GM21723 (cell line): ENCODE measurements at regions not wholly inside any gene's neighbourhood (a gene's known extent, or its start where the extent isn't known, plus 50 kb on each side); places are given as distances from the start of the nearest gene placed in this dataset.
A peak's percentile ranks its signal among the peaks of the same experiment; 100 is the strongest.

Experiments used
- ATAC-seq: cut with Tn5 transposase; IDR thresholded peaks from one replicate; pipeline ENCODE4 v1.9.1; 2021; ENCODE audit warnings: mild to moderate bottlenecking, moderate library complexity; ENCODE audit not compliant: unreplicated experiment

DNA sequence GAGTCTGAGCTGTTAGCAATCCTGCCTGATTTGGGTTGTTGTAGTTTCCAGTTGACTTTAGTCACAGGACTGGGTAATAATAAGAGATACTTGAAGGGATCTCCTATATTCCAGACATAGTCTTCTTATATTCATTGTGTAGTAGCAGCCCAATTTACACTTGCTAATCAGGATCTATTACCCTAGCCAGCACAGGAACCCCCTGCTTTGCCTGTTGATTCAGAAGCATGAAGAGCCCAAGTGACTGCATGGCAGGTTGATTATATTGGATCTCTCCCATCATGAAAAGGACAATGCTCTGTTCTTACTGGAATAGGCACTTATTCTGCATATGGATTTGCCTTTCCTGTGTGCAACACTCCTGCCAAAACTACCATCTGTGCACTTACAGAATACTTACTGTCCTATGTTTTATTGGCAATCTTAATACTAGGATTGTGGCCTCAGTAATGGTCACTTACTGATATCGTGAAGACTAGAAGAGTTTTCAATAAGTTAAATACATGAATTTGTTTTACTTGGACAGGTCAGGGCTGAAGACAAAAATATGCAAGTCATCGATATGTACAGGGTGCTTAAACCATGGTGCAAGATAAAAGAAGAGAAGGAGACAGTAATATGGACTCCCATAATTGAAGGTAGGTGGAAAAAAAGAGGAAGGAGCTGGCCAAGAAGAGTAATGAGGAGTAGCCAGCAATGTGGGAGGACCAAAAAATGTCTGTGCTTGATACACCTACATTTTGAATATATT lies 304.1 kb downstream of the MCTP2 start:
- no peak for ATAC-seq

- no peak for ATAC-seq
Measured at GRCh38 chr15:94536549-94536948, 305.2 kb downstream of the MCTP2 start.

DNA sequence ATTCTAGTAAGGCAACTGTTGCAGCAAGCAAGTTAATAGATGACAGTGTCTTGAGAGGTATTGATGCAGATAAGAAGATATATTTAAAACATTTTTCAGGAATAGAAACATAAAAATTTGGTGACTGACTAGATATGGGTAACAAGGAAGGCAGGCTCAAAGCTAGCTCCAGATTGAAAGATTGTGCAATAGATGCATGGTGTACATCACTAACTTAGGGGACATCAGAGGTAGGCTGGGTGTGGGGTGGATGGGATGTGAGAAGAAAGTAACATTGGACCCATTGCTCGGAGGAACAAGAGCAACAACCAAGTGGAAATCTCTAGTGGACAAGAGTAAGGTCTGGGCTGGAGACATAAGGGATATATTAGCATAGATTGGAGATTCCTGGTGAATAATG lies 306.9 kb downstream of the MCTP2 start:
- no peak for ATAC-seq

DNA sequence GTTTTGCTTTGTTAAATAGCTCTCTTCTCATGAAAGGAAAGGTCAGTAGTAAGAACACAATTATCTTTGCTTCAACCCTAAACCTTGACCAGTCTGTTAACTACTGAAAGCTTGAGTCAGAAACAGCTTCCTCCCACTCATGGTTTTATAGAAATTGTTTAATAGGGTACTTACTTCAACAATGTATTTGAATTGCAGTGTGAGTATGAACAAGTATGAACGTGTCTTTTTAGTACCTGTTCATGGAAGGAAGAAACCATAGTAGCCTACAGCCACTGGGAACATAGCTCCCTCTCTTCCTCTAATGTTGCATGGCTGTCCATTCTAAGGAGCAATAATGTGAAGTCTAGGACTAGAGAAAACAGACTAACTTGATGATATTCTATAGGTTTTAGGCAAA lies 311.0 kb downstream of the MCTP2 start:
- ATAC-seq, result no peak

DNA sequence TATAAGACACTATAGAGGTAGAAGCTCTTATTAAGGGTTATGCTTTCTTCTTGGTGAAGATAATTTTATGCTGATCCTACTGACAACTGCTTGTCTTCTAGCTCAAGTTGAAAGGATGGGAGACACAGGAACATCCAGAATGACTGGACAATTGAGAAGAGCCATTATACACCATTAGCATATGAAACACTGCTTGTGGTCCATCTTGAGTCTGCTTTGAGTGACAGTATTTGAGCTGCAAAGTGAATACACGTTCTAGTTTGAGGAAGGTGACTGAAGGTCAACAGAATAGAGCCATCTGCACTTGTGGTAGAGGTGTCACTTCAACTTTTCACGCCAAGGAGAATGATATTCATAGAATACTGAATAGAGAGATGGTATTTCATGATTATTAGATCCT lies 315.4 kb downstream of the MCTP2 start:
- no peak for ATAC-seq

DNA sequence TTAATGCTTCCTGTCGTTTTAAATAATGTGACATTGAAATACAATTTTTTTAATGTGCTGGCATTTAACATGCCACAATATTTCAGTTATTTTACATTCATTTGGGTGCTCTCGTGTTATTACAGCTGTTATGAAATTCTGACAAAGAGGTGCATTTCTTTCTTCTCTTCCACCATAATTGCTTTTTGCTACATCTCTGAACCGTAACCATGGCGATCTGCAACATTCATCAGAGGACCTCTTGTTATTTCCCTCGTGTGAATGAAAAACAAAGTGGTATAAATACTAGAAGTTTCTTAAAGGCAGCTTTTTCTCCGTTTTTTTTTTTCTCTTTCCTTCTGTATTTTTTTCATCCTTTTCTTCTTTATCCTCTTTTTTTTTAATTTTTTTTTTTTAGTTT lies 316.4 kb downstream of the MCTP2 start:
- ATAC-seq, result no peak

DNA sequence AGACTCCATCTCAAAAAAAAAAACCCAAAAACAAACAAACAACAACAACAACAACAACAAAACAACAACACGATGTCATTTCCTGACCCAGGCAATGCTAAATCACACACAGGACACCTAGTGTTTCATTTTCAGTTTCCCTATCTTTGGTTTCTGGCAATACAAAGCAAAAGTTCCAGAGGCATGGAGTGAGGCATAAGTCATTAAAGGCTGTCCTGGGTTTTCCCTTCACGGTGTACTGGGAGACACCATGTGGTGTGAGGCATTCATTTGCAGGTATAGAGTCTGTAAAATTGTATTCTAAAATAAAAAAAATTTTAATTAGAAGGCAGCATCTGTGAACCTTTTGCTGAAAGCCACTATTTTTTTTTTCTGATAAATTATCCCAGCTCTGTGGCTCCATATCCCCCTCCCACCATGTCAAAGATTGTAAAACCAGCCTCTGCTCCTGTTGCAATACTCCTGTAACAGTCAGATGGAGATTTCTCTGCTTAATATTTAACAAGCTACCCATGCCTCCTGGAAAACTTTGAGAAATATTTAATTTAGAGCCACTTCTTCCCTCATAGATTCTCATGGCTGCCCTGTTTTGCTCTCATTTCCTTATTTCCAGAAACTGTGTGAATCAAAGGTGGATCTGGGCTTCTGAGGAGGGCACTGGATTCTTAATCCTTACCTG lies 324.6 kb downstream of the MCTP2 start:
- no peak for ATAC-seq

DNA sequence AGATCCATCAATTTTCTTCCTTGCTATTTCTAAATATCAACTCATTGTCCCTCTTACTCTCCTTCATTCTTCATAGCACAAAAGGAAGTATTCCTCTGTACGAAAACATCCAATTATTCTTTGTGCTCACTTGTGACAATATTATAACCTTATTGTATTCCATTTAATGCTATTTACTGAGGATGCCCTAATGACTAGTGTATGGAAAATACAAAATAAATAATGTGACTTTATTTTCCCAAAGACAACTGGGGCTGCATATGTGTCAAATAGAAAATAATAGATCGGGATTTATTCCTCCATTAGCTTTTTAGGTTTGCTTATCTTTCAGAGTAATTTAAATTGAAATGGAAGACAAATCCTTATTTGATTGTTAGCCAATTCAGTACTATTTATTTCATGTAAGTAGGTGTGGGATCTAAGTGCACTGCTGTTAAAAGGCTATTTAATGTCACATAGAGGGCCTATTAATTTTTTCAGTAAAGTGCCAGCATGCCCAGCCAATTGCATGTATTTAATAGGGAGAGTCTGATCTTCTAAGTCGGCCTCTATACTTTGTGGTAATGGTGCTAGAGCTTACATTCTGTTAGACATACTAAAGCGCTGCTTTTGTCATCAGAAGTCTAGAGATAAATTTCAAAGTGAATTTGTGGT lies 329.8 kb downstream of the MCTP2 start:
- ATAC-seq, result no peak

DNA sequence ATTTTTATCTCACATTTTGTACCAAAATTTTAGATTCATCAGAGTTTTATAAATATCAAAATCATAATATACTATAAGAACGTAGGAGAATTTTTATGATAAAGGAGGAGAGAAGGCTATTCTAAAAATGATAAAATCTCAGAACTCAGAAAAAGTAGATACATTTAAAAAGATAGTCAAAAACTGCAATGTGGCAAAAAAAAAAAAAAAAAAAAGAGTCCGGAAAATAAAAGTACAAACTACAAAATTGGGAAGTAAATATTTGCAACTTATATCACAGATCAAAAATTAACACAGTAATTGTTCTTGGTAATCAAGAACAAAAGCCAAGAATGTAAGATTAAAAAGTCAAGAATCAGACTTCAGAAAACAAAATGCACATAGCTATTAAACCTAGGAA lies 332.1 kb downstream of the MCTP2 start:
- no peak for ATAC-seq

DNA sequence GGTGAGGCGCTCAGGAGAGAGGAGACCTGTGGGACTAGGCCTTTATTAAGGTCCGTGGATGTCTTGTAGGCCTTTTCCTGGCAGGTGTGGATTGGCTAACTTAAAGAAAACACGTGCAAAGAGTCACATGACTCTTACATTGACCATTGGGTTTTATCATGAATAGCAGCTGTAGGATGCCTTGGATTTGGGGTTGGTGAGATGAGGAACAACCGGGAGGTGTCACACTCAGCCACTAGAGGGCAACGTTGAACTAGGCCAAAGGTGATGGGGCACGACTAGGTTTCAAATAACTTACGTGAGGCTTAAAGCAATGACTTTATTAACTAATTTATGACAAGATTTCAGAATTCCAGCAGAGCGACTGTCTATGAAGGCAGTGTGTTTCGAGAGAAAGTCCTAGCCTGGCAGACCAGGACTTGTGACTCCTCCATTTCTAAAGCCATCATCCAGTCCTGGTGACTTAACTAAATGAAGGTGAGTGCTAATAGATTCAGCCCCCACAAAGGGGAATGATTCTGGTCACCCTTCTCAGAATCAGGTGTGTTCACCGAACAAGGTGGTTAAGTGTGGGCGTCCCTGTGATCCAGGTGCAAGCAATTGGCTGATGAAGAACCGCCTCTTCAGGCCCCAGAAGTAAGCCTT lies 345.6 kb downstream of the MCTP2 start:
- ATAC-seq, result peak; percentile 80

GRCh38 chr15:94579286-94579685 lies 347.9 kb downstream of the MCTP2 start:
- ATAC-seq, result no peak

DNA sequence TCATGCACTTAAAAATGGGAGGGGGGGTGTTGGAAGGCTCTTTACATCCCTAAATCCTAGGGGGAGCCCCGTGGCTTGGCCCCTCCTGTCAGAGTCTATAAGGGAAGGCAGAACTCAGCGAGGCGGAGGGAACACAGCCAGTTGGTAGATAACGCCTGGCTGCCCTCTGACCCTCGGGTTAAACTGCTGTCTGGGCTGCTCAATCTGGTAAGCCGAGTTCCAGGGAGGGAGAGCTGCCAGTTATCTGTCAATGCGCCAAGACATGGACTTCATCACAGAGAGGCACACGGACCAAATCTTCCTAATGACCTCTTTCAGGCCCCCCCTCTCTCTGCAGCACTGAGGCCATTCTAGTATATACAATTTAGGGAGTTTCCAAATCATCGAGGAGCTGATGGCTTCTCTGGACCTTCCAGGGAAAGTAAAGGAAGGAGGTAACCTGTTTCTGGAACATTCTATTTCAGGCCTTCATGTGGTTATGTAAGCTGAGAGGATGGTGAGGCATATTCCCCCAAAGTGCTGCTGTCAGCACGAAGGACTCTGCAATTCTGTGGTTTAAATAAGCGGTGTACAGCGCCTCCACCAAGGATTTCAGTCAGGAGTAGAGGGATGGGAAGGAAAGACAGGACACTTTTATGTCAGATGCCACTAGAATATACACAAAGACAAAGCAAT lies 349.0 kb downstream of the MCTP2 start:
- no peak for ATAC-seq

DNA sequence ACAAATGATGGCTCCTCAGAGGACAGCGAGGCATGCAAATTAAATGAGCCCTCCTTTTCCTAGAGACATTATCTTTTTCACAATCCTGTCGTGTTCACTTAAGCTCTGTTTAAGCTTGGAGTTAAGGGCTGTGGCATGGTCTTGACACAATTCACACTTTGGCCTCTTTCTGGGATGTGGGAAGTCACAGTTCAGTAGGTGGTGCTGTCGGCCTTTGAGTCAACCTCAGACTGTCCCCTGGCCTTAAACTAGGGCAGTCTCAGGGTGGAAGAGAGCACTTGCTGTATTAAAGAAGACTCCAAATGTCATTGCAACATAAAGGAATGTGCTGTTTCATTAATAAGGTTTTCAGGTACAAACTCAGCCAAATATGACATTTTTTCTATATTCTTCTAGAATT lies 351.0 kb downstream of the MCTP2 start:
- peak; percentile 42 for ATAC-seq

GRCh38 chr15:94584833-94585244 lies 353.5 kb downstream of the MCTP2 start:
- peak; percentile 77 for ATAC-seq

DNA sequence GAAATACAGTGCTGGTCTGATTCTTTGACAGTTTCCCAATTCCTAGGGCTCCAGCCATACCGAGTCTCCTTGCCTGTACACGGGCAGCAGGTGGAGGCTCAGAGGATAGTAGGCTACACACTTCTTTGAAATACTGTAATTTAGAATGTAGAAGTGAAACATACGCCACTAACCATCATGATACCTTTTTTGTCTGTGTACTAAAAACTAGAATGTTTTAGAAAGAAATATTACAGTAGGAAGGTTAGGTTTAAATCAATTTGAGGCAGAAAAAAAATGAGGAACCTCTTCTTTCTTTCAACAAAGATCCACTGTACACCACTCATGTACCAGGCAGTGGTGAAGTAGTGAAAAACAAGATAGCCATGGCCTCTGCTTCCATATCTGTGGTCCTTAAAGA lies 354.7 kb downstream of the MCTP2 start:
- ATAC-seq, result peak; percentile 75

DNA sequence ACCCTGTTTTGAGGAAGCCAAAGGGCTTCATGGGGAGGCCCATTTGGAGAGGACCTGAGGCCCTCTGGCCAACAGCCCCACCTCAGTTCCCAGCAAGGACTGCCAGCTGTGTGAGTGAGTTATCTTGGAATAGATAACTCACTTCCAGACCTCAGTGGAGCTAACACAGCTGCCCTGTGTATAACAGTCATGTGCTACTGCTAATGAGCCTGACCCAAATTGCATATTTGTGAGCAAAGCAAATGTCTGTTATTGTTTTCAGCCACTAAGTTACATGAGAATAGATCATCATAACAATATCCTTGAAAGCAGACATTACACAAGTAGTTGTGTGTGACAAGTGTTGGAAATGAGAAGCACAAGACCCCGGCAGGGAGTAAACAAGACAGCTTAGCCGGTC lies 355.8 kb downstream of the MCTP2 start:
- no peak for ATAC-seq

GRCh38 chr15:94588993-94589392 lies 357.6 kb downstream of the MCTP2 start:
- no peak for ATAC-seq

- no peak for ATAC-seq
Measured at GRCh38 chr15:94592495-94592894, 361.1 kb downstream of the MCTP2 start.

- no peak for ATAC-seq
Measured at GRCh38 chr15:94596707-94597106, 365.3 kb downstream of the MCTP2 start.

GRCh38 chr15:94600505-94600904 lies 369.1 kb downstream of the MCTP2 start:
- ATAC-seq, result no peak
